NCI-H1105 (cell line): ENCODE measurements at regions not wholly inside any gene's neighbourhood (a gene's known extent, or its start where the extent isn't known, plus 50 kb on each side); places are given as distances from the start of the nearest gene placed in this dataset.
A peak's percentile ranks its signal among the peaks of the same experiment; 100 is the strongest.

Experiments used
- DNase-seq: peaks from one replicate; lab custom pipeline; 2025; lab: John Stamatoyannopoulos, UW

- DNase-seq = no peak
Measured at GRCh38 chr1:177847843-177848242, 122.0 kb downstream of the SEC16B start.

DNA sequence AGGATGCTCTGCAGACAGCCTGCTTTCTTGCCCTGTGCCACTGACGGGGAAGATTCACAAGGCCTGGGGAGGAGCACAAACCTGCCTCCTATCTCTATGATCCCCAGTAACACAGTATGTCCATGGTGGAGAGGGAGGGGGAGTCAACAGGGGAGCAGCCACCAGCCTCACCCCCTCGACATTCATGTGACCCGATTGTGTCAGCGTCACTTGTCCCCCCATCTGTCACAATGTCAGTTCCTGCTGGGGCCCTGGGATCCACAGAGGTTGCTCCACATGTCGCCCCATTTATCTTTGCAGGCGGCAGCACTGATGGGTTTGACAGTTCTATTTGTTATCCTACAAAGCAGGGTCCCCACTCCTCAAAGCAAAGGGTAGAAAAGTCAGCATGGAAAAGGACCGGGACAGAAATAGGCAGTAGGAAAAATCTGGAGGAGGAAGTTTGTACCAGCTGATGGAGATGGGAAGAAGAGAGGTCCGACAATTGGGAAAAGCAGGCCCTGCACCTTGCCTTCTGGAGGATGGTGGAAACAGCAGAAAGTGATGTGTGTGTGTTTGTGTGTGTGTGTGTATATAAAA is 130.9 kb downstream of the SEC16B start:
- DNase-seq = no peak

DNA sequence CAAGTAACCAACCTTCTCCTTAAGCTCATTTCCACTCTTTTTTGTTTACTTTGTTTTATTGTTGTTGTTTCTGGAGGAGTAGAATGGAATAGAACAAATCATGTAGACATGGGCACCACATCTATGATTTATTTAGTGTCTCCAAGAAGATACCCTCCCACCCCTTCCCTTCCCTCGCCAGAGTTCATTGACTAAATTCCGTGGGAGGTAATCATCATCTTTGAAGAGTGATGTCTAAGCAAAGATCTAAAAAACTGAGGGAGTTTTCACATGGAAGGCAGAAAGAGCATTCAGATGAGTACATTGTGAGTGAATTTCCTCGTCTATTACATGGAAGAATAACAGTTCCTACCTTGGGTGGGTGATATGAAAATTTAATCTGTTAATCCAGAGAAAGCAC is 136.2 kb downstream of the SEC16B start:
- DNase-seq = no peak

DNA sequence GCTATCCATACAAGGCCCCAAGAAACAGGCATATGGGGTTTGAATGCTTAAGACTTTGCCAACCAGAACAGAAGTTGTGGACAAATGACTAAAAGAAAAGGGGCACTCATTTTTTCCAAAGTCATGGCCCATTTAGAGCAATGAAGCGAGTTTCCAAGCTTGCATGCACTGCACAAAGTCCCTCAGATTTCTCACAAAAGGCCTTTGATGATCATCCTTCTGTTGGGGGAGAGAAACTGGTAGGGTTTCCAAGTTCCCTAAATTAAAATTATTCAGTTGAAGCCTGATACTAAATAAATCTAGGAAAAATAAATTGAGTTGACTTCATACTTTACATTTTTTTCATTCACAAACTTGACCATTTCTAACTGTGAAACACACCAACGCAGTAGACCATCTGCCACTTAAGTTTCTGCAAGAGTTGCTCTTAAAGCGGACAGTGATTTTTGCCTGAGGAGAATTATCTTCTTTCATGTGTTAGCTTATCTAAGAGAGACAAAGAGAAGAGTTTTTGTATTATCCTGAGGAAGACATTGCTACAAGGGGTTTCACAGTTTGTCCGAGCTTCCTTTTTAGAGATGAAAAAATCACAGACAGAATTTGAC is 139.2 kb downstream of the SEC16B start:
- no peak for DNase-seq

GRCh38 chr1:177825276-177825901 is 144.5 kb downstream of the SEC16B start:
- no peak for DNase-seq

DNA sequence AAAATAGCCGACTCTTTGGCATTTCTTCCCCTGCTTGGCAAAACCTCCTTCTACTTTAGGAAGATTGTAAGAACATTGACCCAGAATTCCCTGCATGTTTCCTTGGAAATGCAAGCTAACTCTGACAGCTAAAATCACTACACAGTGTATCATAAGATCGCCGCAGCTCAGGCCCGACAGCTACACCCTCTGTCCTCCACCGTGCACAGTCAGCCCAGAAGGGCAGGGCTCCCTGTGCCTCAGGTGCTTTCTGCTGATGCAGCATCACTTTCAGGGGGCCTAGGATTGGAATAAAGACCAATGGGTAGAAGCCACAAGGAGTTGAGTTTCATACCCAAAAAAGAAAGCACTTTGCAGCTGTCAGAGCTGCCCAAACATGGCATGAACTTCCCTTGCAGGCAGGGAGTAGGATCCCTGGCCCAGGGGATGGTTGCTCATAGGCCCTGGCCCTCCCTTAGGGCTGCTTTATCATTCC is 145.3 kb downstream of the SEC16B start:
- DNase-seq = no peak

DNA sequence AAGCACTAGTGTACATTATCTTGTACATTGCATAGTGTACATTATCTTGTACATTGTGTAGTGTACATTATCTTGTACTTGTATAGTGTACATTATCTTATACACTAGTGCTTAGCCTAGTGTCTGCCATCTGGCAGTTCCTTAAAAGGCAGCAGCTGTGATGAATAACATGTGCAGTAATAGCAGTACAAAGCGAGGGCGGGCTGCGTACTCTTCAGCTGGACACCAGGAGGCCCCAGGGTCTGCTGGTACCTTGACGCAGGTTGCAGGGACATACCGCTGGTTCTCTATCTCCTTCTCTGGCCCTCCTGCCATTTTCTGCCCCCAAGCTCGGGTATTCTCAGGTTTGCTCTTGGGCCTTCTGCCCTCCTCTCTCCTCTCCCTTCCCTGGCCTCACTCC is 149.6 kb downstream of the SEC16B start:
- DNase-seq = no peak

- DNase-seq = no peak
Measured at GRCh38 chr1:177817937-177818875, 151.7 kb downstream of the SEC16B start.

DNA sequence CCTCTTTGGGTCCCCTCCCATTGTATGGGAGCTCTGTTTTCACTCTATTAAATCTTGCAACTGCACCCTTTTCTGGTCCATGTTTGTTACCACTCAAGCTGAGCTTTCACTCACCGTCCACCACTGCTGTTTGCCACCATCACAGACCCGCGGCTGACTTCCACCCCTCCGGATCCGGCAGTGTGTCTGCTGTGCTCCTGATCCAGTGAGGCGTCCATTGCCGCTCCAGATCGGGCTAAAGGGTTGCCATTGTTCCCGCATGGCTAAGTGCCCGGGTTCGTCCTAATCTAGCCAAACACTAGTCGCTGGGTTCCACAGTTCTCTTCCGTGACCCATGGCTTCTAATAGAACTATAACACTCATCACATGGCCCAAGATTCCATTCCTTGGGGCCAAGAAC is 157.2 kb downstream of the SEC16B start:
- no peak for DNase-seq

GRCh38 chr1:177812144-177812543 is 157.7 kb downstream of the SEC16B start:
- no peak for DNase-seq

GRCh38 chr1:177811429-177811828 is 158.4 kb downstream of the SEC16B start:
- no peak for DNase-seq

GRCh38 chr1:177809819-177810218 is 160.0 kb downstream of the SEC16B start:
- no peak for DNase-seq

- no peak for DNase-seq
Measured at GRCh38 chr1:177802304-177802703, 167.6 kb downstream of the SEC16B start.

- no peak for DNase-seq
Measured at GRCh38 chr1:177801790-177802189, 168.1 kb downstream of the SEC16B start.

DNA sequence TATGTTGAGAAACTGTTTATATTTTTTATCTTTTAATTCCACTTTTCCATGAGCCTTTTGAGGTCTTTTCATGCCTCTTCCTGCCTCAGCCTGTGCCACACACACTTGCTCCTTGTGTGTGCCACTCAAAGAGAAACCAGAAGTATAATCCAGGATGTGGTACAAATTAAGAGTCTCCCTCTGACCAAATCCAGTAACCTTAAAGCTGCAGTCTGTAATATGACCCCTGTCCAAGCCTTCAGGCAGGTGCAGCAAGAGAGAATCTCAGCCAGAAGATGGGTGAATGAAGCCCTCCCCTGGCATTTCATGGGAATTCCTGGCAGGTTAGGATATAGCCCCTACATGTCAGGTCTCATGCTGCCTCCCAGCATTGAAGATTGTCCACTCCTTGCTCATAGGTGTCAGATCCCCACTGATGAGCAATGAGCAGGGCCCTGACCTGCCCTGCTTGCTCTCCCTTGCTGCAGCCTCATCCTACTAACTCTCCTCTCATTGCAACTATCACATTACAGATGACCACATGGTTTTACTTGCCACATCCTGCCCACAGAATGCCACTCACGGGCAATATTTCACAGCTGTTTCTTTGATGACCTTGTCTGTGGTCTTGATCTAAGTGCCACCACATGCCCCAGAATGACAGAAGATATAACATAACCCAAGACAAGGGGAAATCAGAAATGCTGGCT is 169.3 kb downstream of the SEC16B start:
- DNase-seq = peak; percentile 17

- DNase-seq = no peak
Measured at GRCh38 chr1:177799746-177800145, 170.1 kb downstream of the SEC16B start.

GRCh38 chr1:177798614-177799013 is 171.2 kb downstream of the SEC16B start:
- DNase-seq = no peak

DNA sequence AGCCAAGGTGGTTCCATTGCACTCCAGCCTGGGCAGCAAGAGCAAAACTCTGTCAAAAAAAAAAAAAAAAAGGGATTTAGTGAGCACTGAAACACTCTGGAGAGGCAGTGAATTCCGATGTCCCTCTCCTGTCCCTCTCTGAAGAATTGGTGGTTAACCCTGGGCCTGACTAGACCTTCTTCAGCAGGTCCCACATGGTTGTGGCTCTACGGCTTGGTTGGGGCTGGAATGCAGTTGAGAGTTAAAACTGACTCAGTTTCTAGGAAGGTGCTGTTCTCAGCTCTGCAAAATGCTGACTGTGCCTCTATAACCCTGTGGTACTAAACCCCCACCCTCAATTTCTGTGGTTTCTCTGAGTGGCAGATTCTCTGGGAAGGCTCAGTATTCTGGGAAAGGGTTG is 173.3 kb downstream of the SEC16B start:
- no peak for DNase-seq

DNA sequence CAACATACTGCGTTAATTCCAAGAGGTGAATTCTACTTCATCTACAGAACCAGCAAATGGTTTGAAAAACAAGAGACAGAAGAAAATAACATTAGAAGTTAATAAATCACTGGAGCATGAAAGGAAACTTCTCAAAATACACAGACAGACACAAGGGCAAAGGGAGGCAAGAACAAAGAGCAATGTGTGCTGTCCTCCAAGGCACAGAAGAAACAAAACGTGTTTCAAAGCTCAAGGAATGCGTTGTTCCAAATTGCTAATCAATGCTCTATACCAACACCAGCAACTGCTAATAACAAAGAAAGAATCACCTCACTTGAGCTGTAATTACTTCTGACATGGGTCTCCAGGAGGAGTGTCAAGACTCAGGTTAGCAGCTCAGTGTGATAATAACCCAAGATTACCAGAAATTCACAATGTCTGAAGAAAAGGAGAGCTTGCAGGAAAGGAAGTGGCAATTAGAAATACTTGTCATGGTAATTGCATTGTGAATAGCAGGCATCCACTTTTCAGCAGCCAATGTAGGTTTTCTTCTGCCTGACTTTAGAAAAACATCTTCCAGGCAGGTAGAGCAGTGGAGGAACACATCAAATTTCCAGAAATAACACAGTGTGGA is 175.4 kb downstream of the SEC16B start:
- DNase-seq = no peak

- DNase-seq = no peak
Measured at GRCh38 chr1:177793900-177794299, 176.0 kb downstream of the SEC16B start.

DNA sequence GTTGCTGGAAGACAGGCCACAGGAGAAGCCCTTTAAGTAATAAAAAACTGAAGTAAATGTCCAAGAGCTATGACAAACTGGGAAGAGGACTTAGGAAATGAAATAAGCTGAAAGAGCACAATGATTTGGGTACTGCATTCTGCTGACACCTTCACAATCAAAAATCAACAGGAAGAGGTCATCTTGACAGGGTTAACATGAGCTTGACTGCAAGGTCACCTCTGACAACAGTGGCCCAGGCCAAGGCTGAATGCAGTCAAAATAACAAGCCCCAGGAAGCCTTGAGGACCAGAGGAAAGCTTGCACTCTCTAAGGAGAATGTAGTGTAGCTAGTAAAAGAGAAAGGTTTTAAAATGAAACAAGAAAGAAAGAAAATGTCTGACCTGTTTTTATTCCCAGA is 179.3 kb downstream of the SEC16B start:
- DNase-seq = no peak

DNA sequence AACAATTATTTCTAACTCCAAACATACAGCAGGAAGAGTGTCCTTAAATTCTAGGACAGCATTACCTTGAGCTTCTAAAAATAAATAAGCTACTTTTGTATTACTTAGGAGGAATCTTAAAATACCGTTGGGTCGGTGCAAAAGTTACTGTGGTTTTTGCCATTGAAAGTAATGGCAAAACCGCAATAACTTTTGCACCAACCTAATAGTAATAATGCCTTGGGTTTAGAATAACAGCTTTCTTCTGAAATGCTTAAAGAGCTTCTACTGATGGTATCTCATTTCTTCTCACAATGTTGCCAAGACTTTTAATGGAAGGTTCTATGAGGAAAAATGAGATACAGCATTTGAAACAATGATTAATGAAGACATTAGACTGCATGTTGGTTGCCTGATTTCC is 179.9 kb downstream of the SEC16B start:
- DNase-seq = no peak
